ENCODE measurements at regions not wholly inside any gene's neighbourhood (a gene's known extent, or its start where the extent isn't known, plus 50 kb on each side); places are given as distances from the start of the nearest gene placed in this dataset.
A peak's percentile ranks its signal among the peaks of the same experiment; 100 is the strongest.

GRCh38 chr4:152022543-152022942, 261.7 kb upstream of the GATB start:
- no peak for DNase-seq (ENCODE audit: low read depth in 3 of 3)

GRCh38 chr4:152021788-152022438, 261.1 kb upstream of the GATB start:
- DNase-seq (ENCODE audit: low read depth in 3 of 3): no peak

GRCh38 chr4:152020073-152020472, 259.3 kb upstream of the GATB start:
- no peak for DNase-seq (ENCODE audit: low read depth in 3 of 3)

DNA sequence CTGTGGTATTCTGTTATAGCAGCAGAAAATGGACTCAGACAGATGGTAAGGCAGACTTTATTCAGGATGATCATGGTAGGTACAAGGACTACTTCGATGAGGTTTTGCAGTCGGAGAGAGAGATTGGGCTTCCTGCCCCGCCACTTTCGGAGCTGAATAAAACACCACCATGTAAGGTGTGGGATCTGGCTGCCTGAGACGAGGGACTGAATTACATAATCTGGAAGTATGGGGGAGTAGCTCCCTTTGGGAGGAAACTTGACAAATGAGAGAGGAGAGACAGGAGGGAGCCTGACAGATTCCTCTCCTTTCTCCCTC, 255.5 kb upstream of the GATB start:
- DNase-seq (ENCODE audit: low read depth in 3 of 3): no peak

DNA sequence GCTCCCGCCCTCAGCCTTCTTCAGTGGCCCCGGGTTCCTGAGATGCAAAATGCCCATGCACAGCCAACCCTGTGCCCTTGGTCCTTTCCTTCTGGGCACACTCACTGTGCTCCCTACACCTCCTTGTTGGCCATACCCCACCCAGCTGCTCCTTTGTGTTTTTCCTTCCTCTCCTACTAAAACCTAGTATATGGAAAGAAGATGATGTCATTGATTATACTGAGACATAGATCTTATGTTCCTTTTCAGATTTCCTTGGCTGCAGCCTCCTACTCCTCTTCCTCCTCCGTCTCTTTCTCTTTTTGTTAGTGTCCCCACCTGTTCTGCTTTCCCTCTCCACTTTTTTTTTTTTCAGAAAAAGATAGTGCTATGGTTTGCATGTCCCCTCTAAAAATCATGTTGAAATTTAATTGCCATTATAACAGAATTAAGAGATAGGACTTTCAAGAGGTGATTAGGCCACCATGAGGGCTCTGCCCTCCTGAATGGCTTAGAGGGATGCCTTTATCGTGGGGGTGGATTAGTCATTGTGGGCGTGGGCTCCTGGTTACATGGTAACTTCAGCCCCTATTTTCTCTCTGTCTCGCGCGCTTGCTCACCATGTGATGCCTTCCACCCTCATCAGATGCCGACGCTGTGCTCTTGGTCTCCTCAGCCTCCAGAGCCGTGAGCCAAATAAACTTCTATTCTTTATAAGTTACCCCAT, 254.9 kb upstream of the GATB start:
- DNase-seq (ENCODE audit: low read depth in 3 of 3): no peak

GRCh38 chr4:152014280-152014679, 253.5 kb upstream of the GATB start:
- DNase-seq (ENCODE audit: low read depth in 3 of 3): peak; percentile 15 to 39 (median 17)

- no peak for DNase-seq (ENCODE audit: low read depth in 3 of 3)
Observed at GRCh38 chr4:152011469-152011868, 250.7 kb upstream of the GATB start.

GRCh38 chr4:152010710-152011079, 249.9 kb upstream of the GATB start:
- DNase-seq (ENCODE audit: low read depth in 3 of 3): no peak

DNA sequence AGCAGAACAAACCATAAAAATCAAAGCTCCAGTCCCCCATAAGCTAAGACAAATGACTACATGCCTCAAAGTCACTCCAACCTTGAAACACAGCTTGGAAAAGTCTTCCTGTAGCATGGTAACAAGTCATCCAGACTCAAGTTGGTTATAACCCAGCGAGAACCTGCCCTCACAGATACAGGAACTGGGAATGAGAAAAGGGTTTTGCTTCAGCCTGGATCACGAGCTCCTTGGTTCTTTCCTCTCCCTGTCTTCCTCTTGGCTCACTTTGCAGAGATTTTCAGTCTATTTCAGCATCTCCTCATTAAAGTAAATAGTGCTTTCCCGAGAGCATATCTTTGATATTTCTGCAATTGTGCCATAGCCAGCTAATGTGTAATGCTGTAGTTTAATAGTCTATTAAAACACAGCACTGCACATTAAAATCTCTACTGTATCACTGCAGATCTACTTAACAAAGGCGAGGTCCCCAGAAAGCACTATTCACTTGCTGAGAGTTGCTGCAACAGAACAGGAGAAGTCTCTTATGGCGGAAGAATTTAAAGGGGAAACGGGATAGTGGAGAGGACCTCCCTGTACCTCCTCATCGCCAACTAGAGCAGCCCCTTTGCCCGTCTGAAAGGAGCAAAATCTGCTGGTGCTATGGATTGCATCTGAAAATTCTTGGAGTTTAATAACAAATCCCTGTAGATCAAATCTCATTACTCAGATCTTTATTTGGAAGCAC, 249.3 kb upstream of the GATB start:
- DNase-seq (ENCODE audit: low read depth in 3 of 3): no peak

GRCh38 chr4:152009031-152009670, 248.3 kb upstream of the GATB start:
- no peak for DNase-seq (ENCODE audit: low read depth in 3 of 3)

DNA sequence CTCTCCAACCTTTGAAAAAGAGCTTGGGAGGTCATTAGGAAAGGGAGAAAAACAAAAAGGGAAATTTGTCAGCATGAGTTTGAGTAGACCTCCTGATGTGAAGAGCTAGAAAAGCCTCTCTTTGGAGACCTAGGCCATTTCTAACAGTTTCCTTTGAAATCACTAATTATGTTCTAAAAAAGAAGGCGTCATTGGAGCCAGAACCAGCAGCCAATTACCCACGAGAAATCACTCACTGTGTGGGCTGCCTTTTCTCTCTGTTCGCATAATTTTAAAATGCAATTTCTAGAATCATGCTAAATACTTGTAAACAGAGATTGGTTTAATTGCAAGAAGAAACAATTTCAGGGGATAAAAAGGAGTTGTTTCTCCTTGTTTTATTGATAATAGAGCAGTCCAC, 246.3 kb upstream of the GATB start:
- DNase-seq (ENCODE audit: low read depth in 3 of 3): no peak

DNA sequence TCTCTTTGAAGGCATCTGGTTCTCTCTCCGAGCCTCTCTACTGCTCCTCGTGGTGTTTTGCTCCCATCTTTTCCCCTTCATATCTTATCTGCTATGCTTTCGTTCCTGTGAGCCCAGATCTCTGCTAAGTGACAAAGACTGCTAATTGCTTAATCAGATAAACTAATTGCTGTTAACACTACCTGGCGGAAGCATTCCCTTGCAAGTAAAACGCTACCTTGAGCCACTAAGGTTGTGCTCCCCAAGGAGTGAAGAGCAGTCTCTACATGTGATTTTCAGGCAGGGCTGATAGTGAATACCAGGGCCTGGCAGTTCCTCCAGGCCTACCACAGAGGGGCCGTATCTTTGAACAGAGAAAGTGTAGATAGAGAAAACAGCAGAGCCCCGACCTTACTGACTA, 244.0 kb upstream of the GATB start:
- no peak for DNase-seq (ENCODE audit: low read depth in 3 of 3)

- no peak for DNase-seq (ENCODE audit: low read depth in 3 of 3)
Observed at GRCh38 chr4:152000518-152000917, 239.7 kb upstream of the GATB start.

GRCh38 chr4:151998723-151999122, 237.9 kb upstream of the GATB start:
- DNase-seq (ENCODE audit: low read depth in 3 of 3): no peak

DNA sequence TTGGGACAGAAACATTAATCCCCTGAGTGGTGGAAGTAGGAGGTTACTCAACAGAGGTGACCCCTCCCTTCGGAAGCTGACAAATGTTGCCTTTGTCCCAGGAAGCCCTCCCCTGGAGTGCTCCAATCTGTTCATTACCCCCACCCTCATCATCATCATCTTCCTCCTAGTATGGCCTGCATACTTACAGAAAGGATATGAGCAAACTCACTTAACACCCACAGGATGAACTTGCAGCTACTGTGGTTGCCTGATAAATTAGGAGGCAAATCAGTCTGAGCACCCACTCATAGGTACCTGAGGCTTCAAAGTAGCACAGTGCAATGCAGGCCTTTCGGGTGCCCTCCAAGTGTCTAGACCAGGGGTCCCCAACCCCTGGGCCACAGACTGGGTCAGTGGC, 236.7 kb upstream of the GATB start:
- DNase-seq (ENCODE audit: low read depth in 3 of 3): no peak

DNA sequence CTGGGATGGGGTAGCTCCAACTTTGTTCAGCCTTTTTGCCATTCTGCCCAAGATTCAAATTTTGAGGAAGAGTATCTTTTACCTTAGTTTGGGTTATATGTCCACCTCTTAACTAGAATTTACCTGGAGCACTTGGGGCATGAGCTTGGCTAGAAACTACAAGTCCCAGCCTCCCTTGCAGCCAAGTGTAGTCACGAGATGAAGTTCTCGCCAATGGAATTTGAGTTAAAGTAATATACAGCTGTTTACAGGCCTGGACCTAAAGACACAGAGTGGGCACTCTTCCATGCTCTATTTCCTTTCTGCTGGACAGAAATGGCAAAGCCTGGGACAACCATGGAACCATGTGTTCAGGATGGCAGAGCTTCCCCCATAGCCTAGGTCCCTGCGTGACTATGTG, 233.6 kb upstream of the GATB start:
- no peak for DNase-seq (ENCODE audit: low read depth in 3 of 3)

DNA sequence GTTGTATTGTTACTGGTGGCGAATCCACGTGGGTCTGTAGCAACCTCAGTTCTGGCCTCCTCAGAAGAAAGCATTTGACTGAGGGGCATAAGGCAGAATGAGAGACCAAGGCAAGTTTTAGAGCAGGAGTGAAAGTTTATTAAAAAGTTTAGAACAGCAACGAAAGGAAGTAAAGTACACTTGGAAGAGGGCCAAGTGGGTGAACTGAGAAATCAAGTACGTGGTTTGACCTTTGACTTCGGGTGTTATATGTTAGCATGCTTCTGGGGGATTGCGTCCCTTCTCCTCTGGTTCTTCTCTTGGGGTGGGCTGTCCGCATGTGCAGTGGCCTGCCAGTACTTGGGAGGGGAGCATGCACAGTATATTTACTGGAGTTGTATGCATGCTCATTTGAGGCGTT, 232.7 kb upstream of the GATB start:
- no peak for DNase-seq (ENCODE audit: low read depth in 3 of 3)

DNA sequence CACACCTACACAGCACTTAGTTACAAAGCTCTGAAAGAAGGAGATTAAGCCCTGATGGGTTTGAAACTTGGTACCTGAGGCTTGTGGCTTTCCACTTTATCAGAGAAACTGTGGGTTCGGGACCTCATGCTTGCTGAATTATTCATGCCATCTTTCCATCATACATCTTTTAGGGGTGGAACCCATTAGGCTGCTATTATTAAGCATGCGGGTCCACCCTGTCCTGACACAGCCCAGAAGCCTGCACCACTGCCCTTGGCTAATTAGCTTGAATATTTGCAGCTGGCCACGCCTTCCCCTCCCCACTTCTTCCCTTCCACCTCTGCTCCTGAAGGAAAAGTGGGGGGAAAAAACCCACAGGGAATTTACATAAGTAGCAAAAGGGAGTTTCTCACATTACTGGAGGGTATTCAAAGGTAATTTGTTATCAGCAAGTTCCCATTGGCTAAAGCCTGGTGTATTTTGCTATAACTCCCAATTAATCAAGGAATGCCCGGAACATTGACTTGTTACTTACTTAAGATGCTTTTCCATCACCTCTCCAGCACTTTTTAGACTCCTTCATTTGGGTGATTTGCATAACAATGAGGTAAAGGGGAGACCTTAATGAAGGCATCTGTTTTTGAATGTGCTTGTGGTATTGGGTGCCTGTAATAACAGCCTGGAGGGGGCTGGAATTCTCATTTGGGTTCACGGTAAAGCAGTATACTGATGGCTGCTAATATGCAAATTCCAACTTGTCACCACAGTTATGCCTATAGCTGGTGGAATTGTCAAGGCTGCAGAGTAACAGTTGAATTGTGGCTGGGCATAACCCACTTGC, 231.7 kb upstream of the GATB start:
- DNase-seq (ENCODE audit: low read depth in 3 of 3): no peak

- no peak for DNase-seq (ENCODE audit: low read depth in 3 of 3)
Observed at GRCh38 chr4:151991884-151992167, 231.0 kb upstream of the GATB start.

DNA sequence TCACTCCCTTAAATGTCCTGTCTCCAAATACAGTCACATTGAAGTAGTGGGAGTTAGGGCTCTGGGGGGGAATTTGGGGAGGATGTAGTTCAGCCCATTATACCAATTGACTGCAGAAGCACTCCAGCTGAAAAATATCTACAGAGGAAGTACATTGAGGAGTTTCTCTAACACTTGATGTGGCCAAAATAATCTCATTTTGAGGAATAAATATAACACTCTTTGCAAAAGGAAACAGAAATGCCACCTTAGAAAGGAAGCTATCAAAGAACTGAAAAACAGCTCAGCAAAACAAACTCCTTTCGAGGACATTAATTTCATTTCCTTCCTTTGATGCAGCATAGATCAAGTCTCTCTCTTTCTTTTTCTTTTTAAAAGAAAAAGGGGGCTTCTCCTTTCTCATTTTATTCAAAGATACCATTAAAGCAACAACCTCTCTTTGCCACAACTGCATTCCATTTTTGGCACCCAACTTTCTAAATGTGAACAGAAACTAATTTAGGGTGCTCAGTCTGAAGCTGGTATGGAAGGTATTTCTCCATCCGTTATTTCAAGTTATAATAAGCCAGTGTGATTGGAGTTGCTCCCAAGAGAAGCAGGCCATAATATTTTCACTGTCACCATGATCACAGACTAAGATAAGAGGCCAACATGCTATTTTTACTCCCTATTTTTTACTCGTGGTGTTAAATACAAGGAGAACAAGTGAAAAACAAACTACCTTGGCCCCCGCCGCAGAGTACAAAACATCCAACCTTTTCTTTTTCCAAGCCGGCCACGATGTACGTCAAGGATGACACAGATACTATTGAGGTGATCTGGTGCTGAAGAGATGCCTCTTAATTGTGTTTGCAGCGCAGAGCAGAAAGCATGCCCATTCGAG, 230.4 kb upstream of the GATB start:
- DNase-seq (ENCODE audit: low read depth in 3 of 3): no peak

- no peak for DNase-seq (ENCODE audit: low read depth in 3 of 3)
Observed at GRCh38 chr4:151990201-151990600, 229.4 kb upstream of the GATB start.
